Pulmonary artery endothelial cell (primary cell): ENCODE measurements at regions not wholly inside any gene's neighbourhood (a gene's known extent, or its start where the extent isn't known, plus 50 kb on each side); places are given as distances from the start of the nearest gene placed in this dataset.
"Not testable (repeated sequence)": the region's sequence is repeated elsewhere in the genome, so short reads cannot be mapped to it uniquely, and the experiment has no call there.

Experiments used
- DNase-seq: peaks from one replicate; pipeline ENCODE4 v3.0.0-alpha.2; 2011; ENCODE audit warnings: low read depth, low spot score

DNA sequence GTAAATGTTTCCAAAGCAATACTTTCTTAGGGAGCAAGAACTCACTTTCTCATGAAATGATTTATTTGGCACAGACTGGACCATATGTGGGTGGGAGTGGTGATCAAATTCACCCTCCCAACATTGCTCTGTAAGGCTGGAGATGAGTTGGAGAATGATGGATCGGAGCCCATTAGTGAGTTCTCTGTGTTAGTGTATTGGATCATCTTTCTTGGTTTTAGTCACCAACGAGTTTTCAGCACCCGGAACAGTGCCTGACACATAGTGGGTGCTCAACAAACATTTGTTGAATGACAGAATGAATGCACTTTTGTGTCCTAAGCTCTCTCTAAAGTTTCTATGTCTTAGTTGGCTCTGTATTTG is 104.5 kb upstream of the FAM20A start:
- no peak for DNase-seq

DNA sequence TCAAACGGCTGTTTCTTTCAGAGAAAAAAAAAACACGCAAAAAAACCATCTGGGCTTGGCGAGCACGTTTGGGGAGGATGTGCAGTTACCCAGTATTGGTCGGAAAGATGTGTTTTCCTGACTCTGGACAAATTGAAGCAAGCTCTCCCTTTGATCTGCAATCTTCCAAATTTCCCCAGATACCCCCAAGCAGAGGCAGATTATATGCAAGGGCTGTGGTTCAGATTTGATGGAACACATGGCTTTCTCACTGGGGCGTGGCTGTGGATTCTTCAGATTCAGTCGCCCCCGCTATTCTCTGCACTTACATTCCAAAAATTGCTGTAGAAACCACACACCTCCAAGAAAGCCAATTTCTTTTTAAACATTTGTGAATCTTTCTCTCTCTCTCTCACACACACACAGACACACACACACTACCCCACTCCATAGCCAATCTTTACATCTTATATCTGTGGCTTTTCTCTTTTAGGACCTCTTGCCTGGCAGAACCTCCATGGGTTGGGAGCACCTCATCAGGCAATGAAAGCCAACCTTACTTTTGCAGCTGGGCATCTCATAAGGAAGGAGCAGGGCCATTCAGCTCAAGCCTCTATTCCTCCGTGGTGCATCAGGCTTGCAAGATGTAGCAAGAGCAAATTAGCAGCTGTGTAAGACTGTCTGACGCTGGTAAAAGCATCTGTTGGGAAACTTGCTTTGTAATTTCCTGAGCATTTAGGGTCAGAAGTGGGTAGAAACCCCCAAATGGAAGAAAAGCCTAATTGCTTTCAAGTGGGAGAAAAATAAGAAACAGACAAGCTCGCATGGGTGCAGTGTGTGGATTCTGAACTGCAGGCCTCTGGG is 103.9 kb upstream of the FAM20A start:
- DNase-seq, result no peak

DNA sequence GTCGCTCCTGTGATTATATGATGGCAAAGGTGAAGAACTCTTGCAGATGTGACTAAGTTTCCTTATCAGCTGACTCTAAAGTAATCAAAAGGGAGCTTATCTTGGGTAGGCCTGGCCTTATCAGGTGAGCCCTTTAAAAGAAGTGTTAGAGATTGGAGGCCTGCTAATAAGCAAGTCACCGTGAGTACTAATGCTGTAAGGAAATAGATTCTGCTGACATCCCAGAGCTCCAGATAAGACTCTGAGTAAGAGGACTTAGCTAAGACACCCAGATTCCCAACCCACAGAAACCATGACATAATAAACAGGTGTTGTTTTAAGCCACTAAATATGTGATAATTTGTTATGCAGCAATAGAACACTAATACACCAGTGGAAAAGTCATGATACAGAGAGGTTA is 99.9 kb upstream of the FAM20A start:
- DNase-seq, result no peak

DNA sequence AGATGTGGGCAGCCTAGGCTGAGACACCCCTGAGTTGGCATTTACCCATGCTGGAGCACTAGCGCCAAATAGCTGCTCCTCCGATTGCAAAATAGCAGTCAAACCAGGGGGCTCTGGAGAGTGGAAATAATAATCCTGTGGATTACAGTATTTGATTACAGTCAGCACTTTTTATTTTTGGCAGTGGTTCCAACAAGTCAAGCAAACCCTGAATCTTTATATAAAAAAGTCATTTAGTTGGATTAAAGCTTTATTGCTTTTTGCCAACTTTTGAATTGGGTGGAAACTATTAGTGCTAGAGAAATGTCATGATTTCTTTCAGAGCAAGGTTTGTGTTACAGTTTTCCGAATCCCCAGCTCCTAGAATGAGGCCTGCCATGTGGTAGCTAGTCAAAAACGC is 99.3 kb upstream of the FAM20A start:
- no peak for DNase-seq

DNA sequence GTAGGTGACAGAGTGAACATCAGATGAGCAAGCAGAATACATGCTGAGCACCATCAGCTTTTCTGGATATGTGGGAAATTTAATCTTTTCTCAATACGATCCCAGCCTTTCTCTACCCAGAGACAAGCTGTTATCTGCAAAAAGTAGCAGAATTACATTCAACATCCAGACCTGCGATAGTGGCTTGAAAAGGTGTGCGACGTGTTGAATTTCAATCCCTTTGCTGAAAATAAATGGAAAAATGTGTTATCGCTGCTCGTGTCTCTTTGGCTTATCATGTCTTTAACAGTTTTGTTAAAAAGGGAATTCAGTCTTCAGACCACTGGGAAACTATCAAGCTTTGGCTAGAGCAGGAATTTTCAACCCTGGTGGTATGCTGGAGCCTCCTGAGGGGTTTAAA is 98.8 kb upstream of the FAM20A start:
- DNase-seq, result no peak

DNA sequence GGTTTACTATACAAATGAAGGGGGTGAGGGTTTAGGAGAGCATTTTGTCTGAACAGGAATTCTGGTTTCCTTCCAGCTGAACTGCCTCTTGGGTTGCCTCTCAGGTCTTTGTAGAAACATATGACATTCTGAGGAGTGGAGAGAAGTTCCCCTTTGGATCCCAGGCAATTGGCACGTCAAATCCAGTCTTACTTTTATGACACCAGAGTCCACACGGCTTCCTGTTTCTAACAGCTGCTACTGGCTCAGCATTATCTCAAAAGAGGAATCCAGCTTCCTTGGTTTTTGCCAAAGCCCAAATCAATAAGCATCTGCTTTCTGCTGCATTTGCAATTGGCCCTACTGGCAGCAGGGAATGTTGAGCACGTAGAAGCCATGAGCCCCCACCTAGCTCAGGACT is 97.6 kb upstream of the FAM20A start:
- DNase-seq, result no peak

DNA sequence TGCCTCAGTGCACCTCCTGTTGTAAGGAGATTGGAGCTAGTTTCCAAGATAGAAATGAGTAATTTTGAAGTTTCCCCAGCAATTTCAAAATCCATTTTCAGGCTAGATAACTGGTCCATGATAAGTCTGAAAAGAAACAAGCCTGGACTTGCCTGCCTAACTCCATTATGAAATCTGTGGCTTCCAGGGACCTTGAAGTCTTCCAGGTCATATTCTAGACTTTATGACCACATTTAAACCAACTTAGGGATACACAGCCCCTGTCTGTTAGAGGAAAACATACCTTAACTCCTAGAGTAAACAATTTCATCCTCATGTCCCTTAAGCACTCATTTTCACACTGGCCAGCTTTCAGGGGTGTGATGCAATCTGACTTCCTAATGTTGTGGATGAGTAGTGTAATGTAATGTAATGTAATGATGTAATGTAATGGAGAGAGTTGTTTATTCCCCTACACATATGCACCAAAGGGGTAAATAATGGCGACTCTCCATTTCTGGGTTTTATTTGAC is 96.7 kb upstream of the FAM20A start:
- DNase-seq, result no peak

DNA sequence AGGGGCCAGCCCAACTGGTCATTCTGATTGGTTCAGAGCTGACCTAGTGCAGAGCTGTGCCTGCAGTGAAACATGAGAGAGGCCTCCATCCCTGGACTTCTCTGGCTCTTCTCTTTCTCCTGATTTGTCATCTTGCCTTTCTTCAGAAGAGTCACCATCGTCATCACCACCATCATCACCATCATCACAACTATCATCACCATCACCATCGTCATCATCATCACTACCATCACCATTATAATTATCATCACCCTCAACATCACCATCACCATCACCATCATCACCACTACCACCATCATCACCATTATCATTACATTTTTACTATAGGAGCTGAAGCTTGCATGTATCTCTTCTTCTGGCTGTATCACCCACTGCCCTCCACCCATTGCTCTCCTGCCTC is 94.5 kb upstream of the FAM20A start:
- no peak for DNase-seq

DNA sequence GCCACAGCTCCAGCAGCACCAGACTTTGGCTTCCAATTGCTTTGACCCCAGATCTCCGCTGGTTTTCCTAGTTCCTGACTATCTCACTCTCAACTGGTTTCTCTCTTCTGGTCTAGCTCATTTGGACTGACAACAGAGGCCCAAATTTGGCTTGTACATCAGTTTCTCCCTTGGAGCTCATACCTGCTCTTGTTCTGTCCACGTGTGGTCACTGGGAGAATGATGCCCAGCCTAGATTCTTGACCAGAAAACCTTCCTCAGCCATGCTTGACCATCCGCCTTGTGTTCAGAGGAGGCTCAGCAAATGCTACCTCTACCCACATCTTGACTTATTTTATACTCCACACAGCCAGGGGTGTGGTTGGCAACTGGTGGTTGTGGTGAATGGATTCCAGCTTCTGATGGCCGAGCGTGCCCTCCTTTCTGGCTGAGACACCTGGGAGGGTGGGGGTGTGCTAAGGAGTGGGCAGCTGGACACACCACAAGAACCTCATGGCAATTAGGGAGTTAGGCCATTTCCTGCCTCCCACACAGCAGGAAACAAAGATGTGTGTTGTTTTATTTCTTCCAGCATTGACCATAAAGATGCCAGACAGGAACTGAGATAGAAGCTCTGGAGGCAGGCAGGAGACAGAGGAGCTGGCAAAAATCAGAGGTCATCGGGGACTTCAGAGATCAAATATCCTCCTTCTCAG is 93.8 kb upstream of the FAM20A start:
- DNase-seq, result no peak

DNA sequence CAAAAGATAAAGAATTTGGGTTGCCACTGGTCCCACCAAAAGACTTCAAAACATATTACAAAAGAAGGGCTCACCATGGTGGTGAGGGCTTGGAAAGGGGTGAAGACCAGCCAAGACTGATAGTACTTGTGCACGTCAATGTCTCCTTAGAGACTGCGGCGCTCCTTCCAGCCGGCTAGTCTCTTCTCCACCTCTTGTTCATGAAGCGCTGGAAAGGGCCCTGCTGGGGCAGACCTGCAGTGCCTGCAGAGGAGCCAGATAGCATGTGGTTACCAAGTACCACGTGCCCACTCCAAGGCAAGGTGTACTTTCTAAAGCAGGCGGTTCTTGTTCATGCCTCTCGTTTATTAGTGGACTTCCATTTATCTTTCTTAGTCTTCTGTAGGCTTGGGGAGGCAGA is 92.7 kb upstream of the FAM20A start:
- no peak for DNase-seq

DNA sequence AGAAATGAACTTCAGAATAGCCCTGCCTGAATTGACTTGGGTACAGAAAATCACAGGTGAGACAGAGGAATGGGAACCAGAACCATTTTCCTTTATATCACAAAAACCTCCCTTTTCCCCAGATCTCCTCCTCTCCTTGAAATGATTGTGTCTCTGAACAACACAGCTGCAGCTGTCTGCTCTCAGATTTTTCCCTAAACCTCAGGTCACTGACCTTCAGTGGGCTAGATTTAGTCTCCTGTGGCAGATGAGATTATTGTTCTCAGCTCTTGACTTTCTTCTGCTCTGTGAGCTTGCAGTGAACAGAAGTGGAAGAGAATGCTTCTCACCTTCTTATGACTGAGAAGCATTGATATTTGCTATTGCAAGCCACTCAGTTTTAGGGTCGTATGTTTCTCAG is 92.3 kb upstream of the FAM20A start:
- DNase-seq, result no peak

GRCh38 chr17:68686108-68686988 is 85.2 kb upstream of the FAM20A start:
- no peak for DNase-seq

- DNase-seq, result no peak
These were observed 83.8 kb upstream of the FAM20A start for GRCh38 chr17:68684949-68685357.

DNA sequence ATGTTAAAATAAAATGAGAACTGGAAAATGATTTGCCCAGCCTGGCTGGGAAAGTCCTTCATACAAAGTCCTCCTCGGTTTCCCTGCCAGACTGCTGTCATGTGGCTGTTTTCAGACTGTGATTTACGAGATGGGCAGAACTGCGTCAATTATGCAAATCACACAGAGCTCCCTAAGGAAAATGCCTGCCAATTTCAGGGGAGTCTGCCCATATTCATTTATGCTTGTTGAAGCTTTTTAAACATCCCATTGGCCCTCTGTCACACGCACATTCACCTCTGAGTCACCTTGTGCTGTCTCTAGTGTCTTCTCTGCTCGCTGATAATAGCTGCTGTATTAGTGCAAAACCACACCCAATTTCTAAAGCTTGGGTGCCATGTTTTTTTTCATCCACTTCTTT is 81.7 kb upstream of the FAM20A start:
- DNase-seq, result no peak

DNA sequence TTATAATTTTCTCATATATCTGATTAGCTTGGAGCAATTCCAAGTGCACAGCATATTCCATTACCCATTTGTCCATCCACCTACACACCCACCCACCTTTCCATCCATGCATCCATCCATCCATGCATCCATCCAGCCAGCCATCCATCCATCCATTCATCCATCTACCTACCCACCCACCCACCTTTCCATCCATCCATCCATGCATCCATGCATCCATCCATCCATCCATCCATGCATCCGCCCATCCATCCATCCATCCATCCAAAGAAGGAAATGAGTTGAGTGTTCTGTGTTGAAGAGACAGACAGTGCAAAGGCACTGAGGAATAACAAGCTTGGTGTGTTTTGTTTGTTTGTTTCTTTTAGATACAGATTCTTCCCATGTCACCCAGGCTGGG is 78.7 kb upstream of the FAM20A start:
- no peak for DNase-seq

DNA sequence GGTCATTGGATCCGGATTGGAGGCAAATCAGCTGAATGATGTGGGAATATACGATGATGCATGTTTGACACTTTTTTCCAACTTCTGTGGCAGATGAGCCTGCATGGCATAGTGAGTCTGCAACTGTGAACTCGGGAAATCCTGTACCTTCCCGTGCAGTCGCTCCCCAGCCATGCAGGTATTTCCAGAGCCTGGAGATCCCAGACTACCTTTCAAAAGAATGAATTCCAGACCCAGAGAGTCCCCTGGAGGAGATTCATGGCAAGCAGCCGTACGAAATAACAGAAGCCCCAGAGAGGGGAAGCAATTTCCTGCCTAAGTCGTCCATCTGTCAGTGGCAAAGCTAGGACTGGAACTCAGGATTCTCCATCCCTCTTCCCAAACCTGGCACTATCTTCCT is 75.7 kb upstream of the FAM20A start:
- no peak for DNase-seq

GRCh38 chr17:68675723-68676122 is 74.6 kb upstream of the FAM20A start:
- no peak for DNase-seq

GRCh38 chr17:68674029-68674925 is 73.1 kb upstream of the FAM20A start:
- DNase-seq, result no peak

- DNase-seq, result no peak
These were observed 70.0 kb upstream of the FAM20A start for GRCh38 chr17:68670967-68671693.

DNA sequence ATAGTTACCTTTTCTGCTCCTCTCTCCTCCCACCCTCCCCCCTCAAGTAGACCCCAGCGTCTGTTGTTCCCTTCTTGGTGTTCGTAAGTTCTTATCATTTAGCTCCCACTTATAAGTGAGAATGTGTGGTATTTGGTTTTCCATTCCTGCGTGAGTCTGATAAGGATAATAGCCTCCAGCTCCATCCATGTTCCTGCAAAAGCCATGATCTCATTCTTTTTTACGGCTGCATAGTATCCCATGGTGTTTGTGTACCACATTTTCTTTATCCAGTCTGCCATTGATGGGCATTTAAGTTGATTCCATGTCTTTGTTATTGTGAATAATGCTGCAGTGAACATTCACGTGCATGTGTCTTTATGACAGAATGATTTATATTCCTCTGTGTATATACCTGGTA is 65.3 kb upstream of the FAM20A start:
- DNase-seq, result not testable (repeated sequence)
